ENCODE measurements at regions not wholly inside any gene's neighbourhood (a gene's known extent, or its start where the extent isn't known, plus 50 kb on each side); places are given as distances from the start of the nearest gene placed in this dataset.

GRCh38 chr16:73191660-73192046 lies 143.7 kb upstream of the ZFHX3 start (continued):
- TF ChIP-seq CTBP2 (IDR thresholded peaks at IDR 0.05; ENCODE audit: borderline replicate concordance, insufficient read depth, insufficient read length, low read length), result no peak
- no peak for TF ChIP-seq TCF12 (IDR thresholded peaks at IDR 0.05; ENCODE audit: low read depth, low read length)
- TF ChIP-seq POLR2A (IDR thresholded peaks at IDR 0.05; ENCODE audit: control extremely low read depth in 1 of 2, low read depth in 2 of 2, low read length in 2 of 2), result no peak

All from H1 (cell line).